Upper lobe of left lung (tissue), 6 donors: ENCODE measurements at regions not wholly inside any gene's neighbourhood (a gene's known extent, or its start where the extent isn't known, plus 50 kb on each side); places are given as distances from the start of the nearest gene placed in this dataset.

Experiments used
- ATAC-seq, 2 donors: fragments of 200-7000 bp; cut with Tn5 transposase; one replicate each; pipeline ENCODE4 v1.9.1; 2022; ENCODE audit warnings: mild to moderate bottlenecking in 2 of 2, moderate library complexity in 2 of 2; ENCODE audit not compliant: low FRiP score in 2 of 2
- DNase-seq, 2 donors: peaks; one replicate each; pipeline ENCODE4 v3.0.0-alpha.2; 2019 to 2020
- H3K27ac ChIP-seq, 4 donors: fragments of 200-600 bp; sonication (generic); one replicate each; pipeline ENCODE4 v1.5.1; 2016 to 2019
- H3K27me3 ChIP-seq, 4 donors: fragments of 200-600 bp; sonication (generic); one replicate each; pipeline ENCODE4 v1.5.1; 2017 to 2019
- H3K36me3 ChIP-seq, 4 donors: fragments of 200-600 bp; sonication (generic); one replicate each; pipeline ENCODE4 v1.5.1; 2016 to 2019
- H3K4me1 ChIP-seq, 4 donors: fragments of 200-600 bp; sonication (generic); one replicate each; pipeline ENCODE4 v1.5.1; 2018 to 2019
- H3K4me3 ChIP-seq, 4 donors: fragments of 200-600 bp; sonication (generic); one replicate each; pipeline ENCODE4 v1.5.1; 2017 to 2019; ENCODE audit warnings: mild to moderate bottlenecking in 2 of 4, moderate library complexity in 1 of 4
- H3K9me3 ChIP-seq, 4 donors: fragments of 200-600 bp; sonication (generic); one replicate each; pipeline ENCODE4 v1.5.1; 2018 to 2019
- CTCF ChIP-seq, 6 experiments: fragments of 450-650 bp in 4 of 6; fragments of 200-600 bp in 2 of 6; sonication (generic) in 2 of 6; IDR thresholded peaks; one replicate each; pipeline ENCODE4 v1.5.1; 2016 to 2019; ENCODE audit warnings: antibody characterized with exemption in 6 of 6
- EP300 ChIP-seq, 4 donors: sonication (generic); formaldehyde crosslinking; IDR thresholded peaks; one replicate each; pipeline ENCODE4 v1.5.1; 2017; ENCODE audit warnings: antibody characterized with exemption in 4 of 4, control low read depth in 2 of 4
- POLR2A ChIP-seq, 4 donors: fragments of 450-650 bp; IDR thresholded peaks; one replicate each; pipeline ENCODE4 v1.5.1; 2016 to 2017; ENCODE audit warnings: antibody characterized with exemption in 4 of 4, mild to moderate bottlenecking in 2 of 4
- POLR2AphosphoS5 ChIP-seq, 2 donors: sonication (generic); formaldehyde crosslinking; IDR thresholded peaks; one replicate each; pipeline ENCODE4 v1.5.1; 2017; ENCODE audit warnings: antibody characterized with exemption in 2 of 2
- WGBS, 2 donors: methylation state at CpG; one replicate each; pipeline ENCODE4 v1.1.5; 2017 to 2018; 5-methylcytosine and 5-hydroxymethylcytosine counted together
- donor health status: DM: no; HTN: no; CAD: no; lungs with moderate emphysema.
- donor health status: DM: no; HTN: yes; CAD: no; lungs with severe emphysema.

GRCh38 chr2:164429354-164429753, 191.9 kb downstream of the GRB14 start:
- no peak for ATAC-seq
- no peak overlapping the region for H3K27ac ChIP-seq
- H3K9me3 ChIP-seq = no peaks in the 10 kb centered on the region
- 79 to 84% methylated on average over 2 of the region's 2 CpGs for WGBS, 2 donors
- TF ChIP-seq EP300 (IDR thresholded peaks at IDR 0.05) (no peak), CTCF (IDR thresholded peaks at IDR 0.05) (no peak), POLR2AphosphoS5 (IDR thresholded peaks at IDR 0.05) (no peak), POLR2A (IDR thresholded peaks at IDR 0.05) (no peak)
- H3K36me3 ChIP-seq = no peaks in the 10 kb centered on the region
- H3K27me3 ChIP-seq = no peaks in the 10 kb centered on the region
- H3K4me3 ChIP-seq = no peak overlapping the region
- DNase-seq = no peak
- H3K4me1 ChIP-seq = no peaks in the 10 kb centered on the region

- H3K9me3 ChIP-seq = no peaks in the 10 kb centered on the region
- H3K36me3 ChIP-seq = no peaks in the 10 kb centered on the region
- 93 to 94% methylated on average over 7 of the region's 7 CpGs for WGBS, 2 donors
- TF ChIP-seq CTCF (IDR thresholded peaks at IDR 0.05) = no peak
- no peak for TF ChIP-seq POLR2AphosphoS5 (IDR thresholded peaks at IDR 0.05)
- TF ChIP-seq POLR2A (IDR thresholded peaks at IDR 0.05) = no peak
- DNase-seq (no peak), ATAC-seq (no peak)
- H3K27ac ChIP-seq = no peak overlapping the region
- no peaks in the 10 kb centered on the region for H3K4me1 ChIP-seq
- H3K4me3 ChIP-seq = no peak overlapping the region
- no peaks in the 10 kb centered on the region for H3K27me3 ChIP-seq
Observed at GRCh38 chr2:164427111-164427510, 194.2 kb downstream of the GRB14 start.

GRCh38 chr2:164420787-164421186, 200.5 kb downstream of the GRB14 start:
- H3K4me1 ChIP-seq = no peaks in the 10 kb centered on the region
- ATAC-seq (no peak), DNase-seq (no peak)
- H3K9me3 ChIP-seq = no peaks in the 10 kb centered on the region
- no peak overlapping the region for H3K27ac ChIP-seq
- 95 to 98% methylated on average over 5 of the region's 5 CpGs for WGBS, 2 donors
- H3K36me3 ChIP-seq = no peaks in the 10 kb centered on the region
- no peaks in the 10 kb centered on the region for H3K27me3 ChIP-seq
- no peak overlapping the region for H3K4me3 ChIP-seq
- TF ChIP-seq POLR2AphosphoS5 (IDR thresholded peaks at IDR 0.05) (no peak), EP300 (IDR thresholded peaks at IDR 0.05) (no peak), POLR2A (IDR thresholded peaks at IDR 0.05) (no peak), CTCF (IDR thresholded peaks at IDR 0.05) (no peak)

- no peak for TF ChIP-seq POLR2AphosphoS5 (IDR thresholded peaks at IDR 0.05)
- no peak for TF ChIP-seq POLR2A (IDR thresholded peaks at IDR 0.05)
- no peak for TF ChIP-seq EP300 (IDR thresholded peaks at IDR 0.05)
- no peak for TF ChIP-seq CTCF (IDR thresholded peaks at IDR 0.05)
- whole genome bisulfite sequencing, 2 donors = 77 to 92% methylated on average over 2 of the region's 2 CpGs
- H3K27me3 ChIP-seq = no peaks in the 10 kb centered on the region
Observed at GRCh38 chr2:164412831-164413230, 208.5 kb downstream of the GRB14 start.

GRCh38 chr2:164389411-164389810, 231.9 kb downstream of the GRB14 start:
- Histone ChIP-seq H3K27me3 (no peaks in the 10 kb centered on the region), H3K4me3 (no peak overlapping the region), H3K9me3 (no peaks in the 10 kb centered on the region), H3K36me3 (no peaks in the 10 kb centered on the region), H3K27ac (no peak overlapping the region), H3K4me1 (no peaks in the 10 kb centered on the region)
- DNase-seq = no peak
- no peak for ATAC-seq
- 93% methylated on average over 6 of the region's 6 CpGs for WGBS, 2 donors
- TF ChIP-seq CTCF (IDR thresholded peaks at IDR 0.05) (no peak), POLR2AphosphoS5 (IDR thresholded peaks at IDR 0.05) (no peak), EP300 (IDR thresholded peaks at IDR 0.05) (no peak), POLR2A (IDR thresholded peaks at IDR 0.05) (no peak)

More at GRCh38 chr2:164412831-164413230, 208.5 kb downstream of the GRB14 start:
- DNase-seq (no peak), ATAC-seq (no peak)
- Histone ChIP-seq H3K27ac (no peak overlapping the region), H3K4me1 (no peaks in the 10 kb centered on the region), H3K4me3 (no peak overlapping the region), H3K36me3 (no peaks in the 10 kb centered on the region), H3K9me3 (no peaks in the 10 kb centered on the region)
